HFFc6 (cell line): ENCODE measurements at regions not wholly inside any gene's neighbourhood (a gene's known extent, or its start where the extent isn't known, plus 50 kb on each side); places are given as distances from the start of the nearest gene placed in this dataset.

Experiments
- DNase-seq: peaks from one replicate; pipeline ENCODE4 v3.0.0-alpha.2; 2018
- H3K27ac Mint-ChIP-seq: 2 replicates; pipeline ENCODE4 v1.8.0; 2020; ENCODE audit warnings: mild to moderate bottlenecking, mixed read lengths
- H3K27me3 Mint-ChIP-seq: 2 replicates; pipeline ENCODE4 v1.8.0; 2021; ENCODE audit warnings: mild to moderate bottlenecking, moderate library complexity, mixed read lengths; ENCODE audit not compliant: insufficient read depth
- H3K36me3 Mint-ChIP-seq: 2 replicates; pipeline ENCODE4 v1.8.0; 2021; ENCODE audit warnings: low read depth, mixed read lengths
- H3K4me1 Mint-ChIP-seq: 2 replicates; pipeline ENCODE4 v1.8.0; 2020; ENCODE audit warnings: low read depth, mixed read lengths
- H3K4me3 Mint-ChIP-seq: 2 replicates; pipeline ENCODE4 v1.8.0; 2020; ENCODE audit warnings: mild to moderate bottlenecking, moderate library complexity, mixed read lengths
- H3K9me3 Mint-ChIP-seq: 2 replicates; pipeline ENCODE4 v1.8.0; 2020; ENCODE audit warnings: mild to moderate bottlenecking, mixed read lengths
- TF ChIP-seq, protein P1 (sequence below): fragments of 200-600 bp; sonication (generic); IDR thresholded peaks from 2 replicates; pipeline ENCODE4 v1.5.0; 2021; ENCODE audit warnings: antibody characterized with exemption, mild to moderate bottlenecking

DNA sequence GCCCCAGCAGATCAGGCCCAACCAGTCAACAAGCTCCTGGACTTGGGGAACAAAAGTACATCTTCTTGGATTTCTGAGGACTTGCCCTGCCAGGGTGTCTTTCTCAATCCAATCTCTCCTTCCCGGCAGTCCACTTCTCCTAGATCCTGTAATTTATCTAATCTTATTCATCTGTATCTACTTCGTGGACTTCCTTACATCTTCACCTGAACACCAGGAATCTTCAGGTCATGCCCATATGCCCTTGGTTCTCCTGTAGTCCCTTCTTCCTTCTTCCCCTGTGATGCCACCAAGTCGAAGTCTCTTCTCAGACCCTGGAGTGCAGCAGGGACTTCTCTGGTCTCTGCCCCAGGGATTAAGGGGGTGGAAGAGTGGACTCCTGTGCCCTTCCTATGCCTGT, 100.3 kb downstream of the ZNF280B start:
- Mint-ChIP-seq H3K36me3 (no peaks in the 10 kb centered on the region), H3K9me3 (no peaks in the 10 kb centered on the region), H3K4me1 (no peaks in the 10 kb centered on the region), H3K27me3 (peaks cover 40% of the 10 kb centered on the region), H3K27ac (no peak overlapping the region), H3K4me3 (no peak overlapping the region)
- TF ChIP-seq, protein P1, sequence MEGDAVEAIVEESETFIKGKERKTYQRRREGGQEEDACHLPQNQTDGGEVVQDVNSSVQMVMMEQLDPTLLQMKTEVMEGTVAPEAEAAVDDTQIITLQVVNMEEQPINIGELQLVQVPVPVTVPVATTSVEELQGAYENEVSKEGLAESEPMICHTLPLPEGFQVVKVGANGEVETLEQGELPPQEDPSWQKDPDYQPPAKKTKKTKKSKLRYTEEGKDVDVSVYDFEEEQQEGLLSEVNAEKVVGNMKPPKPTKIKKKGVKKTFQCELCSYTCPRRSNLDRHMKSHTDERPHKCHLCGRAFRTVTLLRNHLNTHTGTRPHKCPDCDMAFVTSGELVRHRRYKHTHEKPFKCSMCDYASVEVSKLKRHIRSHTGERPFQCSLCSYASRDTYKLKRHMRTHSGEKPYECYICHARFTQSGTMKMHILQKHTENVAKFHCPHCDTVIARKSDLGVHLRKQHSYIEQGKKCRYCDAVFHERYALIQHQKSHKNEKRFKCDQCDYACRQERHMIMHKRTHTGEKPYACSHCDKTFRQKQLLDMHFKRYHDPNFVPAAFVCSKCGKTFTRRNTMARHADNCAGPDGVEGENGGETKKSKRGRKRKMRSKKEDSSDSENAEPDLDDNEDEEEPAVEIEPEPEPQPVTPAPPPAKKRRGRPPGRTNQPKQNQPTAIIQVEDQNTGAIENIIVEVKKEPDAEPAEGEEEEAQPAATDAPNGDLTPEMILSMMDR, result no peak
- no peak for DNase-seq

DNA sequence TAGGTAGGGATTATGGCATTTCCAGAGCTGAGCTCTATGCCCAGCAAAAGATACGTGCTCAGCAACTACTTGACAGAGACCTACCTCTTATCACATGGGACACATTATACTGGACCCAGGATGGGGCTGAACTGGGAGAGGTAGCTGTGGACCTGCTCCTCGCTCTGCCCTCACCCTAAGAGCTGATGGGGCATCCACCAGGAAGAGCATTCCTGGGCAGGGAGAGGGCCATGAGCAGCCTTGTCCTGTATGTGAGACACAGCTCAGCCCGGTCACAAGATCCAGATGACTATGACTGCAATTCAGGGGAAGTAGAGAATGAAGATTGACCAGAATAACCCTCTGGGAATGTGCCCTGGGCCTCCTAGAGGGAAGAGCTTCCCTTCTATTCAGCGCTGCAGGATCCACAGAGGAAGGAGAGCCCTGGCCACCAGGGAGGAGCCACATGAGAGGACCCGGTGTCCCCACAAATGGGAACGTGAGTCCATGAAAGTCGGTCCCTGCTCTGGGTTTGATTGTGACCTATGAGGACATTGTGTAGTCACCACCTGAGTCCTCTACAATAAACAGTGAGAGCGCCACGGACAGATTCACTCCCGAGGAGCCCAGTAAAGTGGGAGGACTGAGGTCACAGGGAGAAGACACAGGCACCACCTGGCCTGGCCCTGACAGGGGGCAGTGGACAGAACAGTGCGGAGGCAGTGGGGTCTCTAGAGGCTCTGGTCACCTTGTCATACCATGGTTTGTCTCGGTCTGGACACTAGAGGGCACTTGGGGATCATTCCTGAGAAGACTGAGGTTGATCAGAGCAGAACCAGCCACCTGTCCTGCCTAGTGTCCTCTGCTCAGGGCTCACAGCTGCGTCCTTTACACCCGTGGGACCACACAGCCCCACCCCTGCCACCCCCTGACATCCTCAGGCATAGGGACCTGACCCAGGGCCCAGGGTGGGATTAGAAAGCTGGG, 99.5 kb downstream of the ZNF280B start:
- H3K27ac Mint-ChIP-seq, result no peak overlapping the region
- no peak overlapping the region for H3K4me3 Mint-ChIP-seq
- H3K36me3 Mint-ChIP-seq, result no peaks in the 10 kb centered on the region
- no peaks in the 10 kb centered on the region for H3K4me1 Mint-ChIP-seq
- TF ChIP-seq, protein P1, result peak; percentile 70
- H3K9me3 Mint-ChIP-seq, result no peaks in the 10 kb centered on the region
- H3K27me3 Mint-ChIP-seq, result peaks cover 36% of the 10 kb centered on the region
- no peak for DNase-seq

DNA sequence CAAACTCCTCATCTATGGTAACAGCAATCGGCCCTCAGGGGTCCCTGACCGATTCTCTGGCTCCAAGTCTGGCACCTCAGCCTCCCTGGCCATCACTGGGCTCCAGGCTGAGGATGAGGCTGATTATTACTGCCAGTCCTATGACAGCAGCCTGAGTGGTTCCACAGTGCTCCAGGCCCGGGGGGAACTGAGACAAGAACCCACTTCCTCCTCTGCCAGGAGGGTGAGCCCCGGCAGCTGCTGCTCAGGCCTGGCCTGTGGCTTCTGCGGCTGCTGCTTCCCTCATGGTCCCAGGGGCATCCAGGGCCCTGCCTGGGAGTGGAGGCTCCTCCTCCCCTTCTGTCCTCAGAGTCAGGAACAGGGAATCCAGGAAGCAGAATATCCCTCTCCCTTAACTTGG, 98.4 kb downstream of the ZNF280B start:
- DNase-seq, result no peak
- Mint-ChIP-seq H3K27me3 (peaks cover 34% of the 10 kb centered on the region), H3K27ac (no peak overlapping the region), H3K9me3 (no peaks in the 10 kb centered on the region), H3K4me1 (no peaks in the 10 kb centered on the region), H3K36me3 (no peaks in the 10 kb centered on the region), H3K4me3 (no peak overlapping the region)
- TF ChIP-seq, protein P1, result no peak

DNA sequence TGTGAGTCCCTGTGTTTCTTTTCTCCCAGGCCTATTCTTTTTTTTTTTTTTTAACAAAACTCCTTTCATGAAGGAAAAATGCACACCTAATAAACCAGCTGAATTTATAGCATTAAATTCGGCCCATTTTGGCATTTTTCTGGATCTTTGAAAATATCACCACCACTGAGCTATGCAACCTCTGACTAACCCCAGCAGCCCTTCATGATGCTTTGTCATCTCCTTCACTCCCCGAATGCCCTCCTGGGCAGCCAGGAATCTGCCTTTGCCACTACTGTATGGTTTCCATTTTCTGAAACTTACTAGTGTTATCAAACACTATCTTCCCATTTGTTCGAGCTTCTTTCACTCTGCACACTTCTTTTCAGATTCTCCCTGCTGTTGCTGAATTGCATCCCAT, 97.9 kb downstream of the ZNF280B start:
- Mint-ChIP-seq H3K36me3 (no peaks in the 10 kb centered on the region), H3K9me3 (no peaks in the 10 kb centered on the region), H3K27ac (no peak overlapping the region), H3K4me1 (no peaks in the 10 kb centered on the region), H3K27me3 (peaks cover 34% of the 10 kb centered on the region), H3K4me3 (no peak overlapping the region)
- TF ChIP-seq, protein P1, result no peak
- DNase-seq, result no peak

DNA sequence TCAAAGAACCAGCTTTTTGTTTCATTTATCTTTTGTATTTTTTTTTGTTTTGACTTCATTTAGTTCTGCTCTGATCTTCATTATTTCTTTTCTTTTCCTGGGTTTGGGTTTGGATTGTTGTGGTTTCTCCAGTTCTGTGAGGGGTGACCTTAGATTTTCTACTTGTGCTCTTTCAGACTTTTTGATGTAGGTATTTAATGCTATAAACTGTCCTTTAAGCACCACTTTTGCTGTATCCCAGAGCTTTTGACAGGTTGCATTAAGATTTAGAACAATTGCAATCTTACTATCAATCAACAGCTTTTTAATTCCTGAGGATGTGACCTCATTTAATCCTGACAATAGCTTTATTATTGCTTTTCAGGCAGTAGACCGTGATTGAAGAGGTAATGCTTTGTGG, 94.3 kb downstream of the ZNF280B start:
- H3K4me3 Mint-ChIP-seq, result no peak overlapping the region
- no peak for DNase-seq
- no peaks in the 10 kb centered on the region for H3K4me1 Mint-ChIP-seq
- TF ChIP-seq, protein P1, result no peak
- H3K27me3 Mint-ChIP-seq, result peaks cover 22% of the 10 kb centered on the region
- no peak overlapping the region for H3K27ac Mint-ChIP-seq
- H3K9me3 Mint-ChIP-seq, result no peaks in the 10 kb centered on the region
- no peaks in the 10 kb centered on the region for H3K36me3 Mint-ChIP-seq
